Activated CD8-positive, alpha-beta T cell treated with anti-CD3 and anti-CD28 coated beads for 36 hours (primary cell): ENCODE measurements at regions not wholly inside any gene's neighbourhood (a gene's known extent, or its start where the extent isn't known, plus 50 kb on each side); places are given as distances from the start of the nearest gene placed in this dataset.

ENCODE experiments used
- ATAC-seq: fragments of 200-7000 bp; cut with Tn5 transposase; one replicate; pipeline ENCODE4 v1.10.0; 2021; ENCODE audit warnings: mild to moderate bottlenecking, moderate library complexity
- CTCF ChIA-PET: fragments of 350-600 bp; sonication (Branson Sonifier 250); formaldehyde crosslinking; loops from one replicate; lab custom pipeline; 2021; ENCODE audit warnings: antibody characterized with exemption; lab: Charles Lee
- POLR2A ChIA-PET: fragments of 350-600 bp; sonication (Branson Sonifier 250); formaldehyde crosslinking; loops from one replicate; lab custom pipeline; 2021; ENCODE audit warnings: antibody characterized with exemption; lab: Charles Lee
- DNase-seq: peaks from one replicate; pipeline ENCODE4 v3.0.0-alpha.2; 2020
- H3K27ac Mint-ChIP-seq: one replicate; pipeline ENCODE4 v1.8.0; 2021; ENCODE audit warnings: mild to moderate bottlenecking, mixed read lengths
- H3K27me3 Mint-ChIP-seq: one replicate; pipeline ENCODE4 v1.8.0; 2021; ENCODE audit warnings: mixed read lengths
- H3K36me3 Mint-ChIP-seq: one replicate; pipeline ENCODE4 v1.8.0; 2021; ENCODE audit warnings: low read depth, mixed read lengths
- H3K4me1 Mint-ChIP-seq: one replicate; pipeline ENCODE4 v1.8.0; 2021; ENCODE audit warnings: low read depth, mixed read lengths
- H3K4me3 Mint-ChIP-seq: one replicate; pipeline ENCODE4 v1.8.0; 2021; ENCODE audit warnings: mild to moderate bottlenecking, moderate library complexity, mixed read lengths
- H3K9me3 Mint-ChIP-seq: one replicate; pipeline ENCODE4 v1.8.0; 2021; ENCODE audit warnings: mixed read lengths
- CTCF ChIP-seq: fragments of 200-600 bp; IDR thresholded peaks from one replicate; pipeline ENCODE4 v1.8.0; 2022; ENCODE audit warnings: antibody characterized with exemption, mild to moderate bottlenecking
- intact Hi-C: fragments of 100-400 bp; cut with micrococcal nuclease; formaldehyde crosslinking; loops from one replicate; pipeline ENCODE4 v1.10.0; 2022

GRCh38 chr2:34481542-34481941 is 882.4 kb upstream of the FAM98A start:
- ChIA-PET CTCF (no interaction called here), POLR2A (no interaction called here)
- DNase-seq: no peak
- TF ChIP-seq CTCF: no peak
- ATAC-seq: no peak
- Mint-ChIP-seq H3K9me3 (no peaks in the 10 kb centered on the region), H3K36me3 (no peaks in the 10 kb centered on the region), H3K27ac (no peak overlapping the region), H3K4me3 (no peak overlapping the region), H3K27me3 (no peaks in the 10 kb centered on the region), H3K4me1 (no peaks in the 10 kb centered on the region)
- intact Hi-C loops: no loop called here

GRCh38 chr2:34480366-34480765 is 881.3 kb upstream of the FAM98A start:
- no peak overlapping the region for H3K27ac Mint-ChIP-seq
- H3K9me3 Mint-ChIP-seq: no peaks in the 10 kb centered on the region
- TF ChIP-seq CTCF: no peak
- H3K4me3 Mint-ChIP-seq: no peak overlapping the region
- no peak for DNase-seq
- no peaks in the 10 kb centered on the region for H3K36me3 Mint-ChIP-seq
- no peaks in the 10 kb centered on the region for H3K4me1 Mint-ChIP-seq
- H3K27me3 Mint-ChIP-seq: no peaks in the 10 kb centered on the region
- CTCF ChIA-PET: no interaction called here
- intact Hi-C loops: no loop called here
- no peak for ATAC-seq
- POLR2A ChIA-PET: no interaction called here

GRCh38 chr2:34475156-34475555 is 876.1 kb upstream of the FAM98A start:
- Mint-ChIP-seq H3K4me1 (no peaks in the 10 kb centered on the region), H3K4me3 (no peak overlapping the region), H3K27me3 (no peaks in the 10 kb centered on the region), H3K36me3 (no peaks in the 10 kb centered on the region), H3K9me3 (no peaks in the 10 kb centered on the region), H3K27ac (no peak overlapping the region)
- TF ChIP-seq CTCF: no peak
- POLR2A ChIA-PET: no interaction called here
- ATAC-seq (no peak), DNase-seq (no peak)
- CTCF ChIA-PET: no interaction called here
- intact Hi-C loops: no loop called here

- ChIA-PET POLR2A (no interaction called here), CTCF (no interaction called here)
- no peaks in the 10 kb centered on the region for H3K4me1 Mint-ChIP-seq
- no peaks in the 10 kb centered on the region for H3K36me3 Mint-ChIP-seq
- no peak for TF ChIP-seq CTCF
- H3K9me3 Mint-ChIP-seq: no peaks in the 10 kb centered on the region
- intact Hi-C loops: no loop called here
- DNase-seq: no peak
- no peak for ATAC-seq
- H3K27ac Mint-ChIP-seq: no peak overlapping the region
- H3K4me3 Mint-ChIP-seq: no peak overlapping the region
- H3K27me3 Mint-ChIP-seq: no peaks in the 10 kb centered on the region
Measured at GRCh38 chr2:34474646-34475045, 875.5 kb upstream of the FAM98A start.

- no peaks in the 10 kb centered on the region for H3K36me3 Mint-ChIP-seq
- H3K4me3 Mint-ChIP-seq: no peak overlapping the region
- CTCF ChIA-PET: no interaction called here
- DNase-seq (no peak), ATAC-seq (no peak)
- H3K27ac Mint-ChIP-seq: no peak overlapping the region
- H3K27me3 Mint-ChIP-seq: no peaks in the 10 kb centered on the region
- H3K9me3 Mint-ChIP-seq: peaks cover 10% of the 10 kb centered on the region
- no peaks in the 10 kb centered on the region for H3K4me1 Mint-ChIP-seq
- intact Hi-C loops: no loop called here
- POLR2A ChIA-PET: no interaction called here
- no peak for TF ChIP-seq CTCF
Measured at GRCh38 chr2:34447097-34447496, 848.0 kb upstream of the FAM98A start.
